BLaER1 treated with 17β-estradiol and CSF1 and Interleukin-3, amounts not matched to agents 10 nM and 100 nM (cell line): ENCODE measurements at regions not wholly inside any gene's neighbourhood (a gene's known extent, or its start where the extent isn't known, plus 50 kb on each side); places are given as distances from the start of the nearest gene placed in this dataset.

ENCODE experiments used
- H3K27ac ChIP-seq, 11 experiments: shearing (Covaris generic); formaldehyde crosslinking; 2 replicates each; pipeline ENCODE4 v1.8.1; 2022
- H3K27me3 ChIP-seq, 11 experiments: shearing (Covaris generic); formaldehyde crosslinking; 2 replicates each; pipeline ENCODE4 v1.8.1; 2022
- H3K36me3 ChIP-seq, 11 experiments: shearing (Covaris generic); formaldehyde crosslinking; 2 replicates each; pipeline ENCODE4 v1.8.1; 2022
- H3K4me1 ChIP-seq, 10 experiments: shearing (Covaris generic); formaldehyde crosslinking; 2 replicates each; pipeline ENCODE4 v1.8.1; 2022
- H3K4me2 ChIP-seq, 11 experiments: shearing (Covaris generic); formaldehyde crosslinking; 2 replicates each; pipeline ENCODE4 v1.8.1; 2022
- H3K4me3 ChIP-seq, 10 experiments: shearing (Covaris generic); formaldehyde crosslinking; 2 replicates each; pipeline ENCODE4 v1.8.1; 2022
- H3K9ac ChIP-seq, 11 experiments: shearing (Covaris generic); formaldehyde crosslinking; 2 replicates each; pipeline ENCODE4 v1.8.1; 2022
- H3K9me3 ChIP-seq, 11 experiments: shearing (Covaris generic); formaldehyde crosslinking; replicated peaks in 1 of 11; 2 replicates each; pipeline ENCODE4 v1.8.1; 2022
- H4K20me1 ChIP-seq, 11 experiments: shearing (Covaris generic); formaldehyde crosslinking; 2 replicates each; pipeline ENCODE4 v1.8.1; 2022
- Cebpa-rat ChIP-seq, 11 experiments: shearing (Covaris generic); IDR thresholded peaks; 2 replicates each; pipeline ENCODE4 v1.8.1; 2022

DNA sequence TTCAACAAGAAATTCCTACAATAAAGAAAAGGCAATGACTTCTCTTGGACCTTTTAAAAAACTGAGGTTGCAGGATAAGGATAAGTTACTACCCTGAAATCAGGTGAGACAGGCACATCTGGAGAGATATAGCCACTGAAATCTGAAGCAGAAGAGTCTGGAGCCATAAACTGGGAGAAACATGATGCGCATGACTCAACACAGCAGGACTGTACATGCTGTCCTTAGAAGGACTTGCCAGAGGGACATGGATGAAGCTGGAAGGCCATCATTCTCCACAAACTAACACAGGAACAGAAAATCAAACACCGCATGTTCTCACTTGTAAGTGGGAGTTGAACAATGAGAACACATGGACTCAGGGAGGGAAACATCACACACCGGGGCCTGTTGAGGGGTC, 1020.2 kb downstream of the AGBL1 start:
- H3K27ac ChIP-seq: no peak overlapping the region
- H3K4me2 ChIP-seq: no peak overlapping the region
- H4K20me1 ChIP-seq: no peaks in the 10 kb centered on the region
- H3K36me3 ChIP-seq: no peaks in the 10 kb centered on the region
- no peaks in the 10 kb centered on the region for H3K27me3 ChIP-seq
- no peak for TF ChIP-seq Cebpa-rat (IDR thresholded peaks at IDR 0.05)
- H3K4me1 ChIP-seq: no peaks in the 10 kb centered on the region
- H3K9ac ChIP-seq: no peak overlapping the region
- no peak overlapping the region for H3K4me3 ChIP-seq
- peaks cover 10 to 12% (median 12%) of the 10 kb centered on the region in 11 experiments for H3K9me3 ChIP-seq

- Histone ChIP-seq H3K9ac (no peak overlapping the region), H3K4me3 (no peak overlapping the region), H3K36me3 (no peaks in the 10 kb centered on the region), H3K27ac (no peak overlapping the region), H3K9me3 (no peaks in the 10 kb centered on the region), H3K27me3 (no peaks in the 10 kb centered on the region), H4K20me1 (no peaks in the 10 kb centered on the region), H3K4me1 (no peaks in the 10 kb centered on the region), H3K4me2 (no peak overlapping the region)
- no peak for TF ChIP-seq Cebpa-rat (IDR thresholded peaks at IDR 0.05)
These were observed 1009.9 kb downstream of the AGBL1 start for GRCh38 chr15:87089551-87089950.

DNA sequence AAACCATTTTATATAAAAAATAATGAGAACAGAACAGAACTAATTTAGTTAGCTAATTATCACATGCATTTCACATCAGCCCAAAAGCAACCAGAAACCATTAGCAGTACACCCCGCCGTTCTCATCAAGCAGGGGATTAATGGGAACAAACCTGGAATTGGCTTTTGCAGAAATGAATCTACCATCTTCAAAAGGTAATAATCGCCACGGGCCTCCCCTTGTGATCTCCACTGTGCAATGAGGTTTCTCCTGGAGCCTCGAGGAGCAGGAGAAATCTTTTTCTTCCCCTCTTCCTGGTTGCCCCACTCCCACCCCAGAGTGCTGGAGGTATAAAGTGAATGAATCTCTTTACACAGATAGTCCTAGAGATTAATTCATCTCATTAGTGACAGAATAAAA, 1003.5 kb downstream of the AGBL1 start:
- Histone ChIP-seq H4K20me1 (no peaks in the 10 kb centered on the region), H3K27me3 (no peaks in the 10 kb centered on the region), H3K27ac (no peak overlapping the region), H3K4me3 (no peak overlapping the region), H3K4me2 (no peak overlapping the region), H3K4me1 (no peaks in the 10 kb centered on the region), H3K9ac (no peak overlapping the region), H3K36me3 (no peaks in the 10 kb centered on the region), H3K9me3 (no peaks in the 10 kb centered on the region)
- no peak for TF ChIP-seq Cebpa-rat (IDR thresholded peaks at IDR 0.05)

- TF ChIP-seq Cebpa-rat (IDR thresholded peaks at IDR 0.05): no peak
- H3K9ac ChIP-seq: no peak overlapping the region
- no peaks in the 10 kb centered on the region for H4K20me1 ChIP-seq
- no peak overlapping the region for H3K4me2 ChIP-seq
- no peak overlapping the region for H3K27ac ChIP-seq
- no peaks in the 10 kb centered on the region for H3K4me1 ChIP-seq
- H3K4me3 ChIP-seq: no peak overlapping the region
- H3K9me3 ChIP-seq: no peaks in the 10 kb centered on the region
- H3K27me3 ChIP-seq: no peaks in the 10 kb centered on the region
- no peaks in the 10 kb centered on the region for H3K36me3 ChIP-seq
These were observed 1002.9 kb downstream of the AGBL1 start for GRCh38 chr15:87082581-87082980.

DNA sequence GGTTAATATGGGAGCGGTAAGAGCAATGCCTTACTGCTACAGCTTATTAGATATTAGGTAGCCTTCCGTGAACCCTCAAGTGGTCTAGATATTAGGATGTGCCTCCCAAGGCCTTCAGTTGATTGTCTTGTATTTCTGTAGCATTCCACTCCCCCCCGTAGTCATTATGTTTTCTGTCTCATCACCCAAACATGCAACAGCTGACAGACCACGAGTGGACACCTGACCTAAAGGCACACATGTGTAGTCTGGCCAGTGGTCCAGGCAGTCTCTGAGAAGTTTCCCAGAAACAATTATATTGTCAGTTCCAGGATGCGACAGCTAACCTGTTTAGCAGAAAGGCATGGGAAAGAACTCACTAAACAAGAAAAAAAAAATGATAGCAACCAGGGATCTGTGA, 1000.9 kb downstream of the AGBL1 start:
- no peaks in the 10 kb centered on the region for H3K9me3 ChIP-seq
- no peaks in the 10 kb centered on the region for H3K36me3 ChIP-seq
- no peak overlapping the region for H3K4me3 ChIP-seq
- H3K27me3 ChIP-seq: no peaks in the 10 kb centered on the region
- no peaks in the 10 kb centered on the region for H4K20me1 ChIP-seq
- no peaks in the 10 kb centered on the region for H3K4me1 ChIP-seq
- H3K27ac ChIP-seq: no peak overlapping the region
- H3K9ac ChIP-seq: no peak overlapping the region
- TF ChIP-seq Cebpa-rat (IDR thresholded peaks at IDR 0.05): no peak
- H3K4me2 ChIP-seq: no peak overlapping the region
